ENCODE measurements at regions not wholly inside any gene's neighbourhood (a gene's known extent, or its start where the extent isn't known, plus 50 kb on each side); places are given as distances from the start of the nearest gene placed in this dataset.

- peaks cover 0 to 24% (median 14%) of the 10 kb centered on the region in 4 donors for H3K4me1 ChIP-seq
- H3K4me3 ChIP-seq: peak overlapping the region; percentile 10 to 31
- DNase-seq: no peak
- no peaks in the 10 kb centered on the region for H3K27me3 ChIP-seq
- H3K36me3 ChIP-seq: no peaks in the 10 kb centered on the region
- peaks cover 0 to 9% (median 9%) of the 10 kb centered on the region in 3 donors for H3K9me3 ChIP-seq
- no peak for TF ChIP-seq CTCF (IDR thresholded peaks at IDR 0.05)
- intact Hi-C loops (cut with DNase I; ENCODE audit: low total_unique reads): no loop called here
- H3K27ac ChIP-seq: peak overlapping the region; percentile 45 to 60
Observed at GRCh38 chr5:173670791-173671120, 54.3 kb upstream of the BOD1 start.

GRCh38 chr5:173671121-173671949, 54.9 kb upstream of the BOD1 start:
- Histone ChIP-seq H3K27me3 (no peaks in the 10 kb centered on the region), H3K36me3 (no peaks in the 10 kb centered on the region), H3K27ac (peak overlapping the region; percentile 46 to 60), H3K9me3 (peaks cover 0 to 9% (median 9%) of the 10 kb centered on the region in 3 donors), H3K4me1 (peaks cover 0 to 24% (median 14%) of the 10 kb centered on the region in 4 donors), H3K4me3 (peak overlapping the region; percentile 10 to 31)
- no peak for TF ChIP-seq CTCF (IDR thresholded peaks at IDR 0.05)
- intact Hi-C loops (cut with DNase I; ENCODE audit: low total_unique reads): no loop called here
- DNase-seq: peak; percentile 73 to 95

GRCh38 chr5:173672166-173672565, 55.7 kb upstream of the BOD1 start:
- H3K36me3 ChIP-seq: no peaks in the 10 kb centered on the region
- peaks cover 0 to 24% (median 14%) of the 10 kb centered on the region in 4 donors for H3K4me1 ChIP-seq
- TF ChIP-seq CTCF (IDR thresholded peaks at IDR 0.05): no peak
- H3K4me3 ChIP-seq: no peak overlapping the region
- DNase-seq: no peak
- peak overlapping the region in 1 of 2 donors; percentile 60 for H3K27ac ChIP-seq
- intact Hi-C loops (cut with DNase I; ENCODE audit: low total_unique reads): no loop called here
- H3K9me3 ChIP-seq: peaks cover 0 to 9% (median 9%) of the 10 kb centered on the region in 3 donors
- no peaks in the 10 kb centered on the region for H3K27me3 ChIP-seq

- peaks cover 0 to 24% (median 14%) of the 10 kb centered on the region in 4 donors for H3K4me1 ChIP-seq
- intact Hi-C loops (cut with DNase I; ENCODE audit: low total_unique reads): no loop called here
- H3K4me3 ChIP-seq: no peak overlapping the region
- H3K9me3 ChIP-seq: peaks cover 0 to 9% (median 9%) of the 10 kb centered on the region in 3 donors
- H3K36me3 ChIP-seq: no peaks in the 10 kb centered on the region
- H3K27me3 ChIP-seq: no peaks in the 10 kb centered on the region
- TF ChIP-seq CTCF (IDR thresholded peaks at IDR 0.05): no peak
- H3K27ac ChIP-seq: no peak overlapping the region
- no peak for DNase-seq
Observed at GRCh38 chr5:173672891-173673290, 56.4 kb upstream of the BOD1 start.

- Histone ChIP-seq H3K27ac (no peak overlapping the region), H3K4me3 (no peak overlapping the region)
Observed at GRCh38 chr5:173673295-173674101, 57.0 kb upstream of the BOD1 start.

More at GRCh38 chr5:173673295-173674101, 57.0 kb upstream of the BOD1 start:
- Histone ChIP-seq H3K9me3 (peaks cover 0 to 9% (median 9%) of the 10 kb centered on the region in 3 donors), H3K27me3 (no peaks in the 10 kb centered on the region), H3K4me1 (peaks cover 0 to 24% (median 14%) of the 10 kb centered on the region in 4 donors), H3K36me3 (no peaks in the 10 kb centered on the region)
- intact Hi-C loops (cut with DNase I; ENCODE audit: low total_unique reads): no loop called here
- no peak for DNase-seq
- no peak for TF ChIP-seq CTCF (IDR thresholded peaks at IDR 0.05)

Measured in tibial artery (tissue), 4 donors.